ENCODE measurements at regions not wholly inside any gene's neighbourhood (a gene's known extent, or its start where the extent isn't known, plus 50 kb on each side); places are given as distances from the start of the nearest gene placed in this dataset.
"Not testable (repeated sequence)": the region's sequence is repeated elsewhere in the genome, so short reads cannot be mapped to it uniquely, and the experiment has no call there.

DNA sequence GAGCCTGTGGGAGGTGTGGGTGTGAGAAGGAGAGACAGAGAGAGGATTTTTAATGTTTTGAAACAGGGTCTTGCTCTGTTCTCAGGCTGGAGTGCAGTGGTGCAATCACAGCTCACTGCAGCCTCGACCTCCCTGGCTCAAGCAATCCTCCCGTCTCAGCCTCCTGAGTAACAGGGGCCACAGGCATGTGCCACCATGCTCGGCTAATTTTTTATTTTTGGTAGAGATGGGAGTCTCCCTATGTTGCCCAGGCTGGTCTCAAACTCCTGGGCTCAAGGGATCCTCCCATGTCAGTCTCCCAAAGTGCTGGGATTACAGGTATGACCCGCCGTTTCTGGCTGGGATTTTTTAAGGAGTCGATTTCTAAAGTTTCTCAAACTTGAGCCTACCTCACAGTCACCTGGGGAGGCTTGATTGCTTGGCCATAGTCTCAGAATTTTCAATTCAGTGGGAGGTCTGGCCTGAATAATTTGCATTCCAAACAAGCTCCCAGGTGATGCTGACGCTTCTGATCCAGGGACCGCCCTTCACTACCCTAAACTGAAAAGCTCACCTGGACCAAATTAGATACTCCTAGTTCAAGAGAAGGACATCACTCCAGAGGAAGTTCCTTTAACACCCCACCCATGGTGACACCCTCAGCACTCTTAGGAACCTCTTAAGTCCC, 70.8 kb upstream of the SLC1A4 start:
- peak overlapping the region; percentile 60 for H3K4me3 ChIP-seq (ENCODE audit: low read depth, low read length)
- H3K27me3 ChIP-seq (ENCODE audit: insufficient read depth, low read depth, severe bottlenecking), result no peaks in the 10 kb centered on the region
- H3K9me3 ChIP-seq (ENCODE audit: severe bottlenecking), result no peaks in the 10 kb centered on the region
- no peaks in the 10 kb centered on the region for H3K36me3 ChIP-seq
- no peak overlapping the region for H3K27ac ChIP-seq
- TF ChIP-seq, protein P1, sequence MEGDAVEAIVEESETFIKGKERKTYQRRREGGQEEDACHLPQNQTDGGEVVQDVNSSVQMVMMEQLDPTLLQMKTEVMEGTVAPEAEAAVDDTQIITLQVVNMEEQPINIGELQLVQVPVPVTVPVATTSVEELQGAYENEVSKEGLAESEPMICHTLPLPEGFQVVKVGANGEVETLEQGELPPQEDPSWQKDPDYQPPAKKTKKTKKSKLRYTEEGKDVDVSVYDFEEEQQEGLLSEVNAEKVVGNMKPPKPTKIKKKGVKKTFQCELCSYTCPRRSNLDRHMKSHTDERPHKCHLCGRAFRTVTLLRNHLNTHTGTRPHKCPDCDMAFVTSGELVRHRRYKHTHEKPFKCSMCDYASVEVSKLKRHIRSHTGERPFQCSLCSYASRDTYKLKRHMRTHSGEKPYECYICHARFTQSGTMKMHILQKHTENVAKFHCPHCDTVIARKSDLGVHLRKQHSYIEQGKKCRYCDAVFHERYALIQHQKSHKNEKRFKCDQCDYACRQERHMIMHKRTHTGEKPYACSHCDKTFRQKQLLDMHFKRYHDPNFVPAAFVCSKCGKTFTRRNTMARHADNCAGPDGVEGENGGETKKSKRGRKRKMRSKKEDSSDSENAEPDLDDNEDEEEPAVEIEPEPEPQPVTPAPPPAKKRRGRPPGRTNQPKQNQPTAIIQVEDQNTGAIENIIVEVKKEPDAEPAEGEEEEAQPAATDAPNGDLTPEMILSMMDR (IDR thresholded peaks at IDR 0.05; ENCODE audit: low read depth, low read length), result no peak
- no peak for DNase-seq

DNA sequence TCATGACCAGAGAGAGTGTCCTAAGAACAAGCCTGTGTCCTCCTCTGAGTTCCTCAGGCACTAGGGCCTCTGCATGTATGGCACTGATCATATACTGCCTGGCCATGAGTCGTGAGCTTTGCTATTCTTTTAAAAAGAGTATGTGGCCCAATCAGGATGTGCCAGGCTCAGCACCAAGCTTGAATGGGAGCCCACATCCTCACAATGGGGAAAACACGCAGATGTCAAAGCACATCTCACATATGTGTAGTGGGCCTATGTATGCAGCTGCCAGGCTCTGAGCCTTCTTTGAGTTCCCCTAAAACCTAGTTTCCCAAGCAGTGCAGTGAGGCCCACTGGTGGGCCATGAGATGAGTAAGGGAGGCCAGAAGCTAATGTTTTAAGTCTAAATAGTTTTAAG, 69.9 kb upstream of the SLC1A4 start:
- no peak for DNase-seq
- H3K27me3 ChIP-seq (ENCODE audit: insufficient read depth, low read depth, severe bottlenecking), result no peaks in the 10 kb centered on the region
- H3K9me3 ChIP-seq (ENCODE audit: severe bottlenecking), result no peaks in the 10 kb centered on the region
- no peaks in the 10 kb centered on the region for H3K36me3 ChIP-seq
- TF ChIP-seq, protein P1 (IDR thresholded peaks at IDR 0.05; ENCODE audit: low read depth, low read length), result no peak
- no peak overlapping the region for H3K4me3 ChIP-seq (ENCODE audit: low read depth, low read length)
- H3K27ac ChIP-seq, result no peak overlapping the region

DNA sequence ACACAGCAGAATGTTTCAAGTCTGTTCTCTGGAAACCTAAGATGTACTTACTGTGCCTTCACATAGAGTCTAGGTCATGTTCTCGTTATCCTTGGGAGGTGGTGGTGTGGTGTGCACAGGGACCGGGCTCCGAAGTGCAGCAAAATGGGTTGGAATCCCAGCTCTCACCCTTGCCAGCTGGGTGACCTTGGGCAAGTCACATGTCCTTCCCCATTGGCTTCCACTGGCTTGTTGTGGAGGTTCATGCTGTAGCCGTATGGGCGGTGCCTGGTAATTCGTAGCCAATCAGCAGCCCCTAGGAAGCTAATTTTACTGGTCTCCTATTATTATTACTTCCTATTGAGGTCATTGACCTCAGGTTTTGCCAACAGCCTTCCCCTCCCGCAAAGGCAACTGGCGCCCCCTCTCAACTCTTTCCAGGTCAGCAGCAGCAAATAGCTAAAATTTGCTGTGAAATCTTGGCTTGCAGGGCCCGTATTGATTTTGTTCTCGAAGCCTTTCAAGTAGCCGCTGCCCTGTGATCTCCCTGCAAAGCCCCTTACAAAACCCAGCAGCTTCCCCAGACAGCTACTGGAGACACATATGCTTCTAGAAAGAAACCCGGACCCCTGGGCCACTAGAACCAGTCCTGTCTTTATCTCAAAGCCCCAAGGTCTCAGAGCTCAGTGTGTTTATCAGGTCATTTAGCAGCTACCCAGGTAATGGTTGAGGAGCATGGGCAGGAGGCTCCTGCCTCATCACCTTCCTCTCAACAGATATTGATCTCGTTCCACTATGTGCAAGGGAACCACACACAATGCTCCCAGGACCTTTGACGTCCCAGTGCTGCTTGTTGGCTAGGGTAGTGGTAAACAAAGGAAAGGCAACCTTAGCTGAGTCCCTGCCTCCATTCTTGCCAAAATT, 66.5 kb upstream of the SLC1A4 start:
- H3K36me3 ChIP-seq, result no peaks in the 10 kb centered on the region

DNA sequence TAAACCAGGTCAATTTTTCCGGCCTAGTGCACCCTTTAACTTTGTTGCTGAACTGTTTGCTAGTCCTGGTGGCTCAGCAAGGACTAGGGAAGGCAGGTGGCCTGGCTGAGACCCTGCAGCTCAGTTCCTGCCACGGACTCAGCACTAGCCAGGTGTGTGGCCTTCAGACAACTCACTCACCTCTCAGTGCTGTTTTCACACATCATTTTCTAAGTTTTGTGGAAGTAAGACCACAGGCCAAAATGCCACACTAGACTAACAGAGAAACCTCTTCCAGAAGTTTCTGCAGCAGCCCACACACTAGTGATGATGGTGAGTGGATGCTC, 65.9 kb upstream of the SLC1A4 start:
- TF ChIP-seq, protein P1 (IDR thresholded peaks at IDR 0.05; ENCODE audit: low read depth, low read length), result no peak
- Histone ChIP-seq H3K27me3 (ENCODE audit: insufficient read depth, low read depth, severe bottlenecking) (no peaks in the 10 kb centered on the region), H3K9me3 (ENCODE audit: severe bottlenecking) (peaks cover 8% of the 10 kb centered on the region), H3K4me3 (ENCODE audit: low read depth, low read length) (no peak overlapping the region), H3K27ac (no peak overlapping the region), H3K36me3 (no peaks in the 10 kb centered on the region)
- DNase-seq, result no peak

More for the DNA sequence above, 66.5 kb upstream of the SLC1A4 start:
- Histone ChIP-seq H3K27me3 (ENCODE audit: insufficient read depth, low read depth, severe bottlenecking) (no peaks in the 10 kb centered on the region), H3K27ac (no peak overlapping the region), H3K9me3 (ENCODE audit: severe bottlenecking) (peaks cover 8% of the 10 kb centered on the region), H3K4me3 (ENCODE audit: low read depth, low read length) (no peak overlapping the region)
- TF ChIP-seq, protein P1 (IDR thresholded peaks at IDR 0.05; ENCODE audit: low read depth, low read length), result peak; percentile 8; the same call in 1 of the 2 replicates
- no peak for DNase-seq

DNA sequence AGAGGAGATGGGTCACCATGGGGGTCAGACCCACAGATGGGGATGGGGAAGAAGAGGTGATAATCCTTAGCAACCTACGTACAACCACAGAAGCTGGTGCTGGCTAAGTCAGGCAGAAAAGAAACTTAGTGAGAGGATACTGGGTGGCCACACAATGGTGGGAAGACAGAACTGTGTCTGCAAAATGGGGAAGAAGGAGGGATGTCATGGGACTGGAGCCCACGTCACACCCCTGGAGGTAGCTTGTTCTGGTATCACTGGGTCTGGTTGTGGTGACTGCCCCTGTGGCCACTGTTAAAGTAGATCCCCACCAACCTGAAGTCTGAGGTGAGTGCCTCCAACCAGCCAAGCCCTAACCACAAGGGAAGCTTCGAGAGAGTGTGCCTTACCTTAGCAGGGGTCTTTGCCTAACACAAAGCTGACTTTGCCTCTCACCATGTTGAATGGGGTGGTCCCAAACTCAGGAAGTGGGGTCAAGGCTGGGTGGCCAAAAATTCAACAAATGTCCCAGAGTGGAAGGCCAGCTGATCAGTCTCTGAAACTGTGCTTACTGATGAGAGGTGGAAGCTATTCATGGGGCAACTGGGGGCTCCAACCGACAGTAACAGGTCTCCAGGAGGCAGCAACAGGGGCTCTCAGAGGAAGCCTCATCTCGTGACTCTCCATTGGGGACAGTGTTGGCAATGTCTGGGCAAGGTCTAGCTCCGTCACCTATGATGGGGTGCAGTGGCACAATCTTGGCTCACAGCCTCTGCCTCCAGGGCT, 64.8 kb upstream of the SLC1A4 start:
- H3K27ac ChIP-seq, result no peak overlapping the region
- H3K27me3 ChIP-seq (ENCODE audit: insufficient read depth, low read depth, severe bottlenecking), result no peaks in the 10 kb centered on the region

DNA sequence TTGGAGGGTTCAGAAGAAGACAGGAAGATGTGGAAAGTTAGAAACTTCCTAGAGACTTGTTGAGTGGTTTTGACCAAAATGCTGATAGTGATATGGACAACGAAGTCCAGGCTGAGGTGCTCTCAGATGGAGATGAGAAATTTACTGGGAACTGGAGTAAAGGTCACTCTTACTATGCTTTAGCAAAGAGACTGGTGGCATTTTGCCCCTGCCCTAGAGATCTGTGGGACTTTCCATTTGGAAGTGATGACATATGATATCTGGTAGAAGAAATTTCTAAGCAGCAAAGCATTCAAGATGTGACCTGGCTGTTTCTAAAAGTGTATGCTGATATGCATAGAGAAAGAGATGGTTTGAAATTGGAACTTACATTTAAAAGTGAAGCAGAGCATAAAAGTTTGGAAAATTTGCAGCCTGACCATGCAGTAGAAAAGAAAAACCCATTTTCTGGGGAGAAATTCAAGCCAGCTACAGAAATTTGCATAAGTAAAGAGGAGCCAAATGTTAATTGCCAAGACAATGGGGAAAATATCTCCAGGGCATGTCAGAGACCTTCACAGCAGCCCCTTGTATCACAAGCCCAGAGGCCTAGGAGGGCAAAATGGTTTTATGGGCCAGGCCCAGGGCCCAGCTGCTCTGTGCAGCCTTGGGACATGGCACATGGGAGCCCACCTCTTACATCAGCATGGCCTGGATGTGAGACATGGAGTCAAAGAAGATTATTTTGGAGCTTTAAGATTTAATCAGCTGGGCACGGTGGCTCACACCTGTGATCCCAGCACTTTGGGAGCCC, 63.1 kb upstream of the SLC1A4 start:
- DNase-seq; H3K9me3 ChIP-seq (ENCODE audit: severe bottlenecking); H3K36me3 ChIP-seq; H3K4me3 ChIP-seq (ENCODE audit: low read depth, low read length); H3K27ac ChIP-seq; H3K27me3 ChIP-seq (ENCODE audit: insufficient read depth, low read depth, severe bottlenecking): not testable (repeated sequence)

More for the DNA sequence above, 64.8 kb upstream of the SLC1A4 start:
- no peak for DNase-seq
- Histone ChIP-seq H3K9me3 (ENCODE audit: severe bottlenecking) (peaks cover 8% of the 10 kb centered on the region), H3K36me3 (no peaks in the 10 kb centered on the region), H3K4me3 (ENCODE audit: low read depth, low read length) (no peak overlapping the region)
- TF ChIP-seq, protein P1 (IDR thresholded peaks at IDR 0.05; ENCODE audit: low read depth, low read length), result no peak

Measured in WERI-Rb-1 (cell line).